GM12875 (cell line): ENCODE measurements at regions not wholly inside any gene's neighbourhood (a gene's known extent, or its start where the extent isn't known, plus 50 kb on each side); places are given as distances from the start of the nearest gene placed in this dataset.
"Not testable (repeated sequence)": the region's sequence is repeated elsewhere in the genome, so short reads cannot be mapped to it uniquely, and the experiment has no call there.

ENCODE experiments used
- H3K4me3 ChIP-seq: one replicate; pipeline ENCODE4 v1.5.1; 2011; ENCODE audit warnings: low read depth, low read length, control low read depth
- TF ChIP-seq, protein P1 (sequence below): IDR thresholded peaks from 2 replicates; pipeline ENCODE4 v1.5.1; 2011; ENCODE audit warnings: low read depth, mild to moderate bottlenecking, control low read depth, inconsistent platforms, low read length, moderate library complexity, borderline replicate concordance; ENCODE audit not compliant: insufficient read depth

GRCh38 chr1:60942291-60942690, 140.1 kb upstream of the NFIA start:
- TF ChIP-seq, protein P1, sequence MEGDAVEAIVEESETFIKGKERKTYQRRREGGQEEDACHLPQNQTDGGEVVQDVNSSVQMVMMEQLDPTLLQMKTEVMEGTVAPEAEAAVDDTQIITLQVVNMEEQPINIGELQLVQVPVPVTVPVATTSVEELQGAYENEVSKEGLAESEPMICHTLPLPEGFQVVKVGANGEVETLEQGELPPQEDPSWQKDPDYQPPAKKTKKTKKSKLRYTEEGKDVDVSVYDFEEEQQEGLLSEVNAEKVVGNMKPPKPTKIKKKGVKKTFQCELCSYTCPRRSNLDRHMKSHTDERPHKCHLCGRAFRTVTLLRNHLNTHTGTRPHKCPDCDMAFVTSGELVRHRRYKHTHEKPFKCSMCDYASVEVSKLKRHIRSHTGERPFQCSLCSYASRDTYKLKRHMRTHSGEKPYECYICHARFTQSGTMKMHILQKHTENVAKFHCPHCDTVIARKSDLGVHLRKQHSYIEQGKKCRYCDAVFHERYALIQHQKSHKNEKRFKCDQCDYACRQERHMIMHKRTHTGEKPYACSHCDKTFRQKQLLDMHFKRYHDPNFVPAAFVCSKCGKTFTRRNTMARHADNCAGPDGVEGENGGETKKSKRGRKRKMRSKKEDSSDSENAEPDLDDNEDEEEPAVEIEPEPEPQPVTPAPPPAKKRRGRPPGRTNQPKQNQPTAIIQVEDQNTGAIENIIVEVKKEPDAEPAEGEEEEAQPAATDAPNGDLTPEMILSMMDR = no peak
- no peak overlapping the region for H3K4me3 ChIP-seq

DNA sequence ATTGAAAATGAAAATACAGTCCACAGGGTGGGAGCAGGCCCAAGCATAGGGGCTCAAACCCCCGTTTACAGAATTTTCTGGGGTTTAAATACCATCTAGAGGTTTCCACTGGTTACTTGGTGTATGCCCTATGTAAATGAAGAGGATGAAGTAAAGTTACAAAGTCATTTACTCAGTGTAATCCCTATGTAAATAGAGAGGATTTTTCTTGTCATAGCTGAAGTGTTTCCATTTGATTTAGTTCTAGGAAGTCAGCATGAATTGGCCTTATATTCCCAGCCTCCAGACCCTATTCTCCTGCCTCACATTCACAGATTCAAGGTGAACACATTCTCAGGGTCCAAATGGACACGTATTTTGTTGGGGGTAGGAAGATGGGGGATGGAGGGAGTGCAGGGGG, 141.7 kb upstream of the NFIA start:
- not testable (repeated sequence) for H3K4me3 ChIP-seq

DNA sequence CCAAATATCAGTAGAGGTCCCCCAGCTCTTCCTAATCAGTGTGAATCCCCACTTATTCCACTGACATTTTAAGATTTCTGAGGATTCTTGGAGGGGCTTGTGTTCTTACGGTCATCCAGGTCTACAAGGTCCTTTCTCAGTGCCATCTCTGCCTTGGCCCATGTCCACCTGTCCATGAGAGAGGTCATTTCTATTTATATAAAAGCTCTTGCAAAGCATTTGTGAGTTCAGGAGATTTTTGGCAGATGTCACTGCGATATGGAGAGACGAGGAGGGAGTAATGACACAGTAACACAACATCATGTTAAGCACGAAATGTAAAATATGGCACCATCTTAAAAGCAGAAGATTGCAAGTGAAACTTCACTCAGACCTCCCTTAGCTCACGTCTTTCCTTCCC, 144.6 kb upstream of the NFIA start:
- TF ChIP-seq, protein P1 = no peak
- H3K4me3 ChIP-seq = no peak overlapping the region

DNA sequence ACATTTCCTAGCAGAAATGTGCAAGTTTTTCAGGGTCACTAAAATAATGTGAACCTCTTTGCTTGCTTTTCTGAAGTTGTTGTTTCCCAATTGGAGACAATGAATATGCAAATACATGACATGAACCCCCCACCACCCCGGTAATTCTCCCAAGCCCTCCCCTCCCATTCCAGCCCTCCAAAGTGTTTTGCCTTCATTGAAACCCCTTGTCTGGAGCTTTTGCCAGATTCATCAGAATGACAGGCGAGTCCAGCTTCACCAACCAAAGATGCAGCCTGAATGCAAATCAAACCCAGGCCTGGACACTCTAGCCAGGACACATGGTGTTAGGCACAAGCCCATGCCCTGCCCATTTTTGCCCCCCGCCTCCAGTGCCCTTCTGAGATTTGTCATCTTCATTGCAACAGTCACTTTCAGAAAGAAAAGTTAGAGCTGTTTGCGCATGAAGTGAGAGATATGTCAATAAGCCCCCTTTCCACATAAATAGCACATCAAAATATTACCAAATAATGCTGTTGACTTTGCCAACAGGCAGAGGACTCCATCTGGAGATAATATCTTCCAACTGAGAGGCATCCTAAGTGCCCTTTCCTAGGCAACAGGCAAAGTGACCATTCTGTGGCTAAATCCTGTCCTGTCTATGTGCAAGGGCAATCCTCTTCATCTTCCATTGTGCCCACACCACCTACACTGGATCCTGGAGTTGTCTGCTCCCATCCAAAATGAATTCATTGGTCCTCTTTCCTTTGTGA, 145.6 kb upstream of the NFIA start:
- no peak overlapping the region for H3K4me3 ChIP-seq
- TF ChIP-seq, protein P1 = no peak

- H3K4me3 ChIP-seq = no peak overlapping the region
- TF ChIP-seq, protein P1 = no peak
These were observed 146.2 kb upstream of the NFIA start for GRCh38 chr1:60936163-60936562.

GRCh38 chr1:60935599-60936110, 146.7 kb upstream of the NFIA start:
- TF ChIP-seq, protein P1 = no peak
- no peak overlapping the region for H3K4me3 ChIP-seq

DNA sequence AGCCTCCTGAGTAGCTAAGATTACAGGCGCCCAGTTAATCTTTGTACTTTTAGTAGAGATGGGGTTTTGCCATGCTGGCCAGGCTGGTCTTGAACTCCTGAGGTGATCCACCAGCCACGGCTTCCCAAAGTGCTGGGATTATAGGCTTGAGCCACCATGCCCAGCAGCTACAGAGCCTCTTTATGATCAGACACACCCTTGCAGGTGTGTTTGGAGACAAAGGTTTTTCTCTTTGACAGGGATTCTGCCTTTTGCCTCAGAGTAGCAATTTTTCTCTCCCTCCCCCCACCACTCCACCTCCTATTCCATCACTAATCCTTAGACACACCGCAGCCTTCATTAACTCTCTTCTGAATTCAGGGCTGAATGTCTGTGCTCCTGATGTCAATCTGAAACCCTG, 152.2 kb upstream of the NFIA start:
- no peak overlapping the region for H3K4me3 ChIP-seq
- TF ChIP-seq, protein P1 = no peak
